ENCODE measurements at regions not wholly inside any gene's neighbourhood (a gene's known extent, or its start where the extent isn't known, plus 50 kb on each side); places are given as distances from the start of the nearest gene placed in this dataset.
"Not testable (repeated sequence)": the region's sequence is repeated elsewhere in the genome, so short reads cannot be mapped to it uniquely, and the experiment has no call there.

- no peak for DNase-seq
Observed at GRCh38 chr12:42030588-42030987, 114.1 kb downstream of the GXYLT1 start.

GRCh38 chr12:42027546-42027945, 117.1 kb downstream of the GXYLT1 start:
- Histone ChIP-seq H3K4me3 (no peak overlapping the region), H3K27me3 (no peaks in the 10 kb centered on the region), H3K36me3 (no peaks in the 10 kb centered on the region), H3K9me3 (no peaks in the 10 kb centered on the region)
- no peak for DNase-seq

More at GRCh38 chr12:42030588-42030987, 114.1 kb downstream of the GXYLT1 start:
- Histone ChIP-seq H3K36me3 (no peaks in the 10 kb centered on the region), H3K9me3 (no peaks in the 10 kb centered on the region), H3K4me3 (no peak overlapping the region), H3K27me3 (no peaks in the 10 kb centered on the region)

GRCh38 chr12:42024495-42024830, 120.2 kb downstream of the GXYLT1 start:
- Histone ChIP-seq H3K4me3 (peak overlapping the region; percentile 29), H3K9me3 (no peaks in the 10 kb centered on the region), H3K36me3 (no peaks in the 10 kb centered on the region), H3K27me3 (no peaks in the 10 kb centered on the region)
- no peak for DNase-seq

- peak; percentile 62 for DNase-seq
- H3K27me3 ChIP-seq = no peaks in the 10 kb centered on the region
Observed at GRCh38 chr12:42023733-42024494, 120.8 kb downstream of the GXYLT1 start.

GRCh38 chr12:42021937-42022336, 122.7 kb downstream of the GXYLT1 start:
- H3K9me3 ChIP-seq, H3K36me3 ChIP-seq, H3K4me3 ChIP-seq, DNase-seq, H3K27me3 ChIP-seq: not testable (repeated sequence)

More at GRCh38 chr12:42023733-42024494, 120.8 kb downstream of the GXYLT1 start:
- Histone ChIP-seq H3K36me3 (no peaks in the 10 kb centered on the region), H3K4me3 (peak overlapping the region; percentile 29), H3K9me3 (no peaks in the 10 kb centered on the region)

- H3K27me3 ChIP-seq = no peaks in the 10 kb centered on the region
- H3K9me3 ChIP-seq = no peaks in the 10 kb centered on the region
- H3K36me3 ChIP-seq = no peaks in the 10 kb centered on the region
- no peak for DNase-seq
- H3K4me3 ChIP-seq = no peak overlapping the region
Observed at GRCh38 chr12:42021469-42021868, 123.2 kb downstream of the GXYLT1 start.

- Histone ChIP-seq H3K27me3 (no peaks in the 10 kb centered on the region), H3K36me3 (no peaks in the 10 kb centered on the region), H3K9me3 (no peaks in the 10 kb centered on the region), H3K4me3 (no peak overlapping the region)
- no peak for DNase-seq
Observed at GRCh38 chr12:42020226-42020625, 124.4 kb downstream of the GXYLT1 start.

GRCh38 chr12:42019746-42020145, 124.9 kb downstream of the GXYLT1 start:
- no peaks in the 10 kb centered on the region for H3K9me3 ChIP-seq
- H3K4me3 ChIP-seq = no peak overlapping the region
- DNase-seq = no peak
- no peaks in the 10 kb centered on the region for H3K27me3 ChIP-seq
- H3K36me3 ChIP-seq = no peaks in the 10 kb centered on the region

- no peak for DNase-seq
Observed at GRCh38 chr12:42017051-42017450, 127.6 kb downstream of the GXYLT1 start.

GRCh38 chr12:42015051-42015461, 129.6 kb downstream of the GXYLT1 start:
- Histone ChIP-seq H3K27me3 (no peaks in the 10 kb centered on the region), H3K36me3 (no peaks in the 10 kb centered on the region), H3K4me3 (no peak overlapping the region), H3K9me3 (no peaks in the 10 kb centered on the region)
- DNase-seq = no peak

More at GRCh38 chr12:42017051-42017450, 127.6 kb downstream of the GXYLT1 start:
- Histone ChIP-seq H3K4me3 (no peak overlapping the region), H3K36me3 (no peaks in the 10 kb centered on the region), H3K9me3 (no peaks in the 10 kb centered on the region), H3K27me3 (no peaks in the 10 kb centered on the region)

GRCh38 chr12:42012501-42012900, 132.2 kb downstream of the GXYLT1 start:
- not testable (repeated sequence) for H3K4me3 ChIP-seq, H3K36me3 ChIP-seq, H3K27me3 ChIP-seq, H3K9me3 ChIP-seq, DNase-seq

- no peaks in the 10 kb centered on the region for H3K27me3 ChIP-seq
- H3K36me3 ChIP-seq = no peaks in the 10 kb centered on the region
- H3K4me3 ChIP-seq = no peak overlapping the region
- no peaks in the 10 kb centered on the region for H3K9me3 ChIP-seq
- no peak for DNase-seq
Observed at GRCh38 chr12:42010715-42011114, 134.0 kb downstream of the GXYLT1 start.

- H3K4me3 ChIP-seq = no peak overlapping the region
- no peaks in the 10 kb centered on the region for H3K27me3 ChIP-seq
- H3K36me3 ChIP-seq = no peaks in the 10 kb centered on the region
- no peaks in the 10 kb centered on the region for H3K9me3 ChIP-seq
- DNase-seq = no peak
Observed at GRCh38 chr12:42010257-42010656, 134.4 kb downstream of the GXYLT1 start.

GRCh38 chr12:42008996-42009395, 135.7 kb downstream of the GXYLT1 start:
- Histone ChIP-seq H3K27me3 (no peaks in the 10 kb centered on the region), H3K4me3 (no peak overlapping the region)
- DNase-seq = no peak

GRCh38 chr12:42003031-42003430, 141.6 kb downstream of the GXYLT1 start:
- DNase-seq = no peak
- H3K4me3 ChIP-seq = no peak overlapping the region
- no peaks in the 10 kb centered on the region for H3K9me3 ChIP-seq
- no peaks in the 10 kb centered on the region for H3K36me3 ChIP-seq
- no peaks in the 10 kb centered on the region for H3K27me3 ChIP-seq

More at GRCh38 chr12:42008996-42009395, 135.7 kb downstream of the GXYLT1 start:
- Histone ChIP-seq H3K36me3 (no peaks in the 10 kb centered on the region), H3K9me3 (no peaks in the 10 kb centered on the region)

GRCh38 chr12:42002563-42002962, 142.1 kb downstream of the GXYLT1 start:
- H3K9me3 ChIP-seq = no peaks in the 10 kb centered on the region
- no peak overlapping the region for H3K4me3 ChIP-seq
- no peaks in the 10 kb centered on the region for H3K27me3 ChIP-seq
- no peak for DNase-seq
- no peaks in the 10 kb centered on the region for H3K36me3 ChIP-seq

GRCh38 chr12:41998436-41998835, 146.2 kb downstream of the GXYLT1 start:
- H3K9me3 ChIP-seq = no peaks in the 10 kb centered on the region
- H3K36me3 ChIP-seq = no peaks in the 10 kb centered on the region
- DNase-seq = no peak
- H3K4me3 ChIP-seq = no peak overlapping the region
- no peaks in the 10 kb centered on the region for H3K27me3 ChIP-seq

GRCh38 chr12:41993283-41993682, 151.4 kb downstream of the GXYLT1 start:
- no peak for DNase-seq
- Histone ChIP-seq H3K4me3 (no peak overlapping the region), H3K9me3 (no peaks in the 10 kb centered on the region), H3K27me3 (no peaks in the 10 kb centered on the region), H3K36me3 (no peaks in the 10 kb centered on the region)

All from MG63 (cell line).